Panc1 (cell line): ENCODE measurements at regions not wholly inside any gene's neighbourhood (a gene's known extent, or its start where the extent isn't known, plus 50 kb on each side); places are given as distances from the start of the nearest gene placed in this dataset.

Experiments used
- ATAC-seq: fragments of 200-7000 bp; cut with Tn5 transposase; 2 replicates; pipeline ENCODE4 v1.9.1; 2020; ENCODE audit warnings: mild to moderate bottlenecking, moderate library complexity
- BruUV-seq: library from RNA; stranded (reverse); fragments of 400-500 nt; replicated peaks from 2 replicates; lab custom pipeline; 2021; lab: Mats Ljungman, UMichigan
- CTCF ChIA-PET: fragments of 300-600 bp; sonication (Branson Sonifier 250); formaldehyde crosslinking; loops from one replicate; lab custom pipeline; 2022; ENCODE audit warnings: antibody characterized with exemption; lab: Charles Lee
- POLR2A ChIA-PET: fragments of 300-600 bp; sonication (Branson Sonifier 250); formaldehyde crosslinking; loops from one replicate; lab custom pipeline; 2022; ENCODE audit warnings: antibody characterized with exemption; lab: Charles Lee
- DNase-seq: peaks from one replicate; pipeline ENCODE4 v3.0.0-alpha.2; 2010; ENCODE audit warnings: low read depth, low spot score
- H3K27ac ChIP-seq: 2 replicates; pipeline ENCODE4 v1.5.1; 2011; ENCODE audit warnings: mild to moderate bottlenecking, low read length, inconsistent platforms
- H3K27me3 ChIP-seq: fragments of 200-500 bp; sonication (Bioruptor generic); 2 replicates; pipeline ENCODE4 v1.6.0; 2014; ENCODE audit warnings: low read length, inconsistent platforms; ENCODE audit not compliant: control insufficient read depth, insufficient read depth
- H3K36me3 ChIP-seq: fragments of 200-500 bp; sonication (Bioruptor generic); 2 replicates; pipeline ENCODE4 v1.5.1; 2014; ENCODE audit warnings: inconsistent platforms, mild to moderate bottlenecking, low read length, moderate library complexity; ENCODE audit not compliant: control insufficient read depth, insufficient read depth
- H3K4me1 ChIP-seq: 2 replicates; pipeline ENCODE4 v1.5.1; 2011; ENCODE audit warnings: inconsistent platforms, mild to moderate bottlenecking, low read length, moderate library complexity; ENCODE audit not compliant: control insufficient read depth, insufficient read depth
- H3K4me3 ChIP-seq, 2 experiments: 2 replicates each; pipeline ENCODE4 v1.5.1; 2011 to 2012; ENCODE audit warnings: low read depth in 2 of 2, low read length in 2 of 2, mild to moderate bottlenecking in 2 of 2, inconsistent platforms in 1 of 2, moderate library complexity in 1 of 2
- H3K9me3 ChIP-seq: fragments of 200-500 bp; sonication (Bioruptor generic); 2 replicates; pipeline ENCODE4 v1.5.1; 2014; ENCODE audit warnings: low read depth, mild to moderate bottlenecking, inconsistent platforms, low read length, moderate library complexity; ENCODE audit not compliant: control insufficient read depth, insufficient read depth
- POLR2AphosphoS5 ChIP-seq: IDR thresholded peaks from 2 replicates; pipeline ENCODE4 v1.6.1; 2012; ENCODE audit warnings: mild to moderate bottlenecking, low read depth, low read length, moderate library complexity
- SIN3A ChIP-seq: IDR thresholded peaks from 2 replicates; pipeline ENCODE4 v1.6.1; 2012; ENCODE audit warnings: low read depth, mild to moderate bottlenecking, low read length, moderate library complexity, borderline replicate concordance; ENCODE audit not compliant: insufficient read depth
- TCF7L2 ChIP-seq: IDR thresholded peaks from 2 replicates; pipeline ENCODE4 v1.6.1; 2011; ENCODE audit warnings: mild to moderate bottlenecking, low read depth, low read length, inconsistent platforms
- in situ Hi-C: cut with HindIII; loops from 2 replicates; pipeline ENCODE4 v1.10.0; 2016; ENCODE audit warnings: low sequenced_read_pairs, low pct_unique_long_range_greater_than_20kb
- intact Hi-C: fragments of 100-400 bp; cut with micrococcal nuclease; formaldehyde crosslinking; loops from one replicate; pipeline ENCODE4 v1.10.0; 2022; ENCODE audit not compliant: unreplicated experiment
- TF ChIP-seq, protein P1 (sequence below): fragments of 450-650 bp; IDR thresholded peaks from 2 replicates; pipeline ENCODE4 v1.5.1; 2017; ENCODE audit warnings: mild to moderate bottlenecking
- TF ChIP-seq, protein P2 (sequence below), 2 experiments: IDR thresholded peaks; 2 replicates each; pipeline ENCODE4 v1.6.1; 2011 to 2012; ENCODE audit warnings: low read depth in 2 of 2, control low read depth in 1 of 2, low read length in 1 of 2, mild to moderate bottlenecking in 1 of 2, moderate library complexity in 1 of 2; ENCODE audit not compliant: insufficient read depth in 1 of 2

DNA sequence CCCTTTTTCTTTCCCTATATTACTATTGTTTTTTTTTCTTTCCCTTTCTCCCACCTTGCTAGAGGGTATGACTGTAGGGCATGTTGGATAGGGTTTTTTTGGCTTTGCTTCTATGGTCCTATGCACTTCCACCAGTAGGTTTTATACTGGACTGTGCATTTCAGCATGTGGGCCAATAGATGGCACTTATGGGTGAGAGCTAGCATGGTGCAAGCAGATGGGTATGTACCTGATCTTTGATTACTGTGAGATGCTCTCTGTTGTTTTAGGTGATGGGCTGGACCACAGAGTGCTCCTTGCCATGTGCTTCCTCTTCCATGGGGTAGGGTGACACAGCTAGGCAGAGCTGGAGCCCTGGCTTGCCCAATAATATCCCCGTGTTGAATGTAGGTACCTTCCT is 128.5 kb upstream of the CHD6 start:
- ATAC-seq (no peak), DNase-seq (no peak)
- in situ Hi-C loops: no loop called here

DNA sequence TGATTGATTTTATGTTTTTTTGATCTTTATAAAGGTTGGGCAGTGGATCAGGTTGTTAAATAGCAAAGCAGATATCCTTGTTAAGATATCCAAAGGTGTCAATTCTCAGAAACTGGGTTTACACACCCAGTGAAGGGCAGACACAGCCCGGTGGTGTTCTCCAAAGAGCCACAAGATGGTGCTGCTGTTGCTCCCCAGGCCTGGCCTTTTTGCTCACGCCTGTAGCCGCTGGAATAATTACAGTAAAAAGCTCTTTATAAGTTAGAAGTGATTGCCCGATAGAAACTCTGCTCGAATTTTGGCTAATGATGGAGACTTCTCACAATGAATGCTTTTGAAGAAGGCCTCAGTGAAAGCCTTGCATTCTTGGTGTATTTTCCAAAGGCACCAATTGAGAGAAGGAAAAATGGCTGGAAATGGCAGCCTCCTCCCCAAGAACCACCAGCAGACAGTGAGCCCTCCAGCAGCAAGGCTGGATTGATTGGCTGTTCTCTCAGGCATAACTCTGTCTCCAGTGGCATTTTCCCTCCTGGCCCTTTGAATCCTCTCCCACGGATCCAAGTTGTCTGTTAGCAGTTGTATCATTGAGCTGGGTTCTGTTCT is 120.5 kb upstream of the CHD6 start:
- no peaks in the 10 kb centered on the region for H3K4me1 ChIP-seq
- no peaks in the 10 kb centered on the region for H3K36me3 ChIP-seq
- DNase-seq (peak; percentile 38), ATAC-seq (peak; percentile 92)
- H3K9me3 ChIP-seq: no peaks in the 10 kb centered on the region
- TF ChIP-seq, protein P1, sequence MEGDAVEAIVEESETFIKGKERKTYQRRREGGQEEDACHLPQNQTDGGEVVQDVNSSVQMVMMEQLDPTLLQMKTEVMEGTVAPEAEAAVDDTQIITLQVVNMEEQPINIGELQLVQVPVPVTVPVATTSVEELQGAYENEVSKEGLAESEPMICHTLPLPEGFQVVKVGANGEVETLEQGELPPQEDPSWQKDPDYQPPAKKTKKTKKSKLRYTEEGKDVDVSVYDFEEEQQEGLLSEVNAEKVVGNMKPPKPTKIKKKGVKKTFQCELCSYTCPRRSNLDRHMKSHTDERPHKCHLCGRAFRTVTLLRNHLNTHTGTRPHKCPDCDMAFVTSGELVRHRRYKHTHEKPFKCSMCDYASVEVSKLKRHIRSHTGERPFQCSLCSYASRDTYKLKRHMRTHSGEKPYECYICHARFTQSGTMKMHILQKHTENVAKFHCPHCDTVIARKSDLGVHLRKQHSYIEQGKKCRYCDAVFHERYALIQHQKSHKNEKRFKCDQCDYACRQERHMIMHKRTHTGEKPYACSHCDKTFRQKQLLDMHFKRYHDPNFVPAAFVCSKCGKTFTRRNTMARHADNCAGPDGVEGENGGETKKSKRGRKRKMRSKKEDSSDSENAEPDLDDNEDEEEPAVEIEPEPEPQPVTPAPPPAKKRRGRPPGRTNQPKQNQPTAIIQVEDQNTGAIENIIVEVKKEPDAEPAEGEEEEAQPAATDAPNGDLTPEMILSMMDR: peak; percentile 94
- no peak for TF ChIP-seq SIN3A
- H3K4me3 ChIP-seq: no peak overlapping the region
- ChIA-PET POLR2A (interaction anchor here (0.6 kb wide), 1 partner anchor 346 kb away, joined by 6 read pairs; no protein-coding TSS in a partner anchor), CTCF (interaction anchor here (1.0 kb wide), 1 partner anchor 15 kb away, joined by 4 read pairs; no protein-coding TSS in a partner anchor)
- H3K27ac ChIP-seq: no peak overlapping the region
- no TSS peak for BruUV-seq
- intact Hi-C loops: loop anchor here (5.0 kb wide), 1 partner anchor 1449 kb away; the partner anchor contains the start of gene PTPRT
- in situ Hi-C loops: no loop called here
- no peaks in the 10 kb centered on the region; the same call in 1 of the 2 replicates for H3K27me3 ChIP-seq

More for the DNA sequence above, 128.5 kb upstream of the CHD6 start:
- TF ChIP-seq SIN3A: no peak
- TF ChIP-seq TCF7L2: no peak
- TF ChIP-seq, protein P2, sequence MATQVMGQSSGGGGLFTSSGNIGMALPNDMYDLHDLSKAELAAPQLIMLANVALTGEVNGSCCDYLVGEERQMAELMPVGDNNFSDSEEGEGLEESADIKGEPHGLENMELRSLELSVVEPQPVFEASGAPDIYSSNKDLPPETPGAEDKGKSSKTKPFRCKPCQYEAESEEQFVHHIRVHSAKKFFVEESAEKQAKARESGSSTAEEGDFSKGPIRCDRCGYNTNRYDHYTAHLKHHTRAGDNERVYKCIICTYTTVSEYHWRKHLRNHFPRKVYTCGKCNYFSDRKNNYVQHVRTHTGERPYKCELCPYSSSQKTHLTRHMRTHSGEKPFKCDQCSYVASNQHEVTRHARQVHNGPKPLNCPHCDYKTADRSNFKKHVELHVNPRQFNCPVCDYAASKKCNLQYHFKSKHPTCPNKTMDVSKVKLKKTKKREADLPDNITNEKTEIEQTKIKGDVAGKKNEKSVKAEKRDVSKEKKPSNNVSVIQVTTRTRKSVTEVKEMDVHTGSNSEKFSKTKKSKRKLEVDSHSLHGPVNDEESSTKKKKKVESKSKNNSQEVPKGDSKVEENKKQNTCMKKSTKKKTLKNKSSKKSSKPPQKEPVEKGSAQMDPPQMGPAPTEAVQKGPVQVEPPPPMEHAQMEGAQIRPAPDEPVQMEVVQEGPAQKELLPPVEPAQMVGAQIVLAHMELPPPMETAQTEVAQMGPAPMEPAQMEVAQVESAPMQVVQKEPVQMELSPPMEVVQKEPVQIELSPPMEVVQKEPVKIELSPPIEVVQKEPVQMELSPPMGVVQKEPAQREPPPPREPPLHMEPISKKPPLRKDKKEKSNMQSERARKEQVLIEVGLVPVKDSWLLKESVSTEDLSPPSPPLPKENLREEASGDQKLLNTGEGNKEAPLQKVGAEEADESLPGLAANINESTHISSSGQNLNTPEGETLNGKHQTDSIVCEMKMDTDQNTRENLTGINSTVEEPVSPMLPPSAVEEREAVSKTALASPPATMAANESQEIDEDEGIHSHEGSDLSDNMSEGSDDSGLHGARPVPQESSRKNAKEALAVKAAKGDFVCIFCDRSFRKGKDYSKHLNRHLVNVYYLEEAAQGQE (IDR thresholded peaks at IDR 0.05; ENCODE audit: insufficient read depth in 1 of 2, low read depth in 2 of 2, low read length in 1 of 2): no peak
- TF ChIP-seq, protein P1: no peak
- TF ChIP-seq POLR2AphosphoS5: no peak
- CTCF ChIA-PET: interaction anchor here (0.6 kb wide), 1 partner anchor 877 kb away, joined by 3 read pairs; no protein-coding TSS in a partner anchor
- no peak overlapping the region for H3K4me3 ChIP-seq
- POLR2A ChIA-PET: interaction anchor here (0.6 kb wide), 1 partner anchor 1451 kb away, joined by 8 read pairs; no protein-coding TSS in a partner anchor
- H3K27me3 ChIP-seq: no peaks in the 10 kb centered on the region
- BruUV-seq: no TSS peak
- intact Hi-C loops: no loop called here
- no peak overlapping the region for H3K27ac ChIP-seq
- no peaks in the 10 kb centered on the region for H3K36me3 ChIP-seq
- H3K4me1 ChIP-seq: no peaks in the 10 kb centered on the region
- no peaks in the 10 kb centered on the region for H3K9me3 ChIP-seq
